ENCODE measurements at regions not wholly inside any gene's neighbourhood (a gene's known extent, or its start where the extent isn't known, plus 50 kb on each side); places are given as distances from the start of the nearest gene placed in this dataset.

DNA sequence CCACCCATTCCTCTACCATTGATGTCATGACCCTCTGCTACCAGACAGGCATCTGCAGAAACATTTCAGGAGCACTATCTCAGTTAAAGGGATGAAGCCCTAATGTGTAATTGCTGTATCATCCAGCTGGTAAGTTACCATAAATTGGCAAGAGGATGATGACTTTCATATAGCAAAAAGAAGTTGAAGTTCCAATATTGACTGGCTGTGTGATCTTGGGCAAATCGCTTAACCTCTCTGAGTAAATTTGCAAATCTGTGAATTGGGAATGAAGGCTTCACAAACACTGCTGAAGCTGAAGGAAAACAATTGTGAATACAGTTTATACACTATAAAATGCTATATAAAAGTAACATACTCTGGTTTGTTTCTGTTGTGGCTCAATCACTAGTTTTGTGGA, 89.5 kb upstream of the PHACTR1 start:
- TF ChIP-seq, protein P1, sequence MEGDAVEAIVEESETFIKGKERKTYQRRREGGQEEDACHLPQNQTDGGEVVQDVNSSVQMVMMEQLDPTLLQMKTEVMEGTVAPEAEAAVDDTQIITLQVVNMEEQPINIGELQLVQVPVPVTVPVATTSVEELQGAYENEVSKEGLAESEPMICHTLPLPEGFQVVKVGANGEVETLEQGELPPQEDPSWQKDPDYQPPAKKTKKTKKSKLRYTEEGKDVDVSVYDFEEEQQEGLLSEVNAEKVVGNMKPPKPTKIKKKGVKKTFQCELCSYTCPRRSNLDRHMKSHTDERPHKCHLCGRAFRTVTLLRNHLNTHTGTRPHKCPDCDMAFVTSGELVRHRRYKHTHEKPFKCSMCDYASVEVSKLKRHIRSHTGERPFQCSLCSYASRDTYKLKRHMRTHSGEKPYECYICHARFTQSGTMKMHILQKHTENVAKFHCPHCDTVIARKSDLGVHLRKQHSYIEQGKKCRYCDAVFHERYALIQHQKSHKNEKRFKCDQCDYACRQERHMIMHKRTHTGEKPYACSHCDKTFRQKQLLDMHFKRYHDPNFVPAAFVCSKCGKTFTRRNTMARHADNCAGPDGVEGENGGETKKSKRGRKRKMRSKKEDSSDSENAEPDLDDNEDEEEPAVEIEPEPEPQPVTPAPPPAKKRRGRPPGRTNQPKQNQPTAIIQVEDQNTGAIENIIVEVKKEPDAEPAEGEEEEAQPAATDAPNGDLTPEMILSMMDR (IDR thresholded peaks at IDR 0.05; ENCODE audit: insufficient read depth, low read depth, low read length): no peak
- no peak for TF ChIP-seq EZH2 (IDR thresholded peaks at IDR 0.05; ENCODE audit: insufficient read depth, low read length)

Measured in astrocyte (in vitro differentiated cells and primary cell).